Activated naive CD4-positive, alpha-beta T cell (primary cell): ENCODE measurements at regions not wholly inside any gene's neighbourhood (a gene's known extent, or its start where the extent isn't known, plus 50 kb on each side); places are given as distances from the start of the nearest gene placed in this dataset.
"Not testable (repeated sequence)": the region's sequence is repeated elsewhere in the genome, so short reads cannot be mapped to it uniquely, and the experiment has no call there.

Experiments
- DNase-seq, 4 experiments: peaks; one replicate each; lab custom pipeline; 2025; lab: John Stamatoyannopoulos, UW

DNA sequence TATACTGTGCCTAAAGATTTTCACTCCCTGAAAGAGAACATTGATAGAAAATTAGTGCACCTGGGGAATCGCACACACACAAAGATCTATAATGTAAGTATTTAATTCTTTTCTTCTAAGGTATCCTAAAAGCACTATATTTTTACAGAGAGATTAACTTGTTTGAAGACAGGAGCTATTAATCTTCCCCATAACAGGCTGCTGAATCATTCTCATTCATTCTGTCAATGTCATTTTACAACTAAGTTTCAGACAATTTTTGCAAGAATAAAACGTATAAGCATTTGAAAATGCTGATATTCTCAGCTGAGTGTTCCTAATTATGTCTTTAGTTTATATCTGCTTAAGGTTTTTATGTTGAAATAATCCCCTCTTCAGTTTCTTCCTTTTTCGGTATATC, 776.7 kb downstream of the NXPH1 start:
- DNase-seq = no peak

DNA sequence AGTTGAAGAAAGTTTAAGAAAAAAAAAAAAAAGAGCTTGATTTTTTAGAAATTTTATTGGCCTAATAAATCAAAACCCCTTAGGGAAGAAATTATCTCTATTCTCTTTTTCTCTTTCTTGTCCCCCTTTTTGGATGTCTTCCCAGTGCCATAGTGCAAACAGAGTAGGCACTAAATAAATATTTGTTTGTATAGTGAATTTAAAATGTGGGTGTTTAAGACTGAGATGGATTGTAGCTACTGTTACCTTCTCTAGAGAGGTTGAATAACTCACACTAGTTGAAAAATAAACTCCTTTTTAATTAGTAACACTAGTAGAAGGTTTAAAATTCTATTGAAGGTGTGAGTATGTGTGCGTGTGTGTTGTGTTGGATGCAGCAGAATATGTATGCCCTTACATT, 783.8 kb downstream of the NXPH1 start:
- DNase-seq = no peak

DNA sequence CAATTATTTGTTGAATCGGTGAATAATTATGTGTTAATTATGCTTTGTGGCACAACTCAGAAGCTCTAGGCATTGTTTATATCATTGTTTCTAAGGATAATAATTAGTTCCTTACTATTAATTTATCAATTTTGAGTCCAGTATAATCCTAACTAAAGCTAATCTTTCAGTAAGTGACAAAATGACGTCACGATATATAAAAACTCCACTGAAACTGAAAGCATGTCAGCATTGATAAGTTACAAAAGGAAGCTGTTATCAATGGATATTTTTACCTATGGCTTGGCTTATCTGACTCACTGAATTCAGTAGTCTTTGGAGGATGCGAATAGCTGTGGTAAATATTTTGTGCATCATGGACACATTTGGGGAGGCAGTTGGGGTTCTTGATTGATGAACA, 793.1 kb downstream of the NXPH1 start:
- DNase-seq = no peak

GRCh38 chr7:9231630-9232121, 798.3 kb downstream of the NXPH1 start:
- DNase-seq = no peak

DNA sequence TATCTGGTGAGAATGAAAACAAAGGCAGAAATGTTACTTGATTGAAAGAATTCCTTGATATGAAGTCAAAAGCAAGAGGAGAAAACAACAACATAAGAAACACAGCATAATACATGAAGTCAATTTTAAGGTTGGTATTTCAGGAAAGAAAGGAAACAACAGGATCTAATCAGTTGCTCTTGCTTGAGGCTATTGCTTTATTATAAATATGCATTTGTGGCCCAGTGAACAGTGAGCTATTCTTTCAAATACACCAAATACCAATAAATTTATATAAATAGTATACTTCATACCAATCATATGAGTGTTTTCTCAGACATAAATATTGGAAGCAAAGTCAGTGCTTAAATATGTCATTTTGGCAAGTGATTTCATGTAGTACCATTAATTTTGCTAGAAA, 806.6 kb downstream of the NXPH1 start:
- no peak for DNase-seq

GRCh38 chr7:9241826-9242225, 808.4 kb downstream of the NXPH1 start:
- no peak for DNase-seq

DNA sequence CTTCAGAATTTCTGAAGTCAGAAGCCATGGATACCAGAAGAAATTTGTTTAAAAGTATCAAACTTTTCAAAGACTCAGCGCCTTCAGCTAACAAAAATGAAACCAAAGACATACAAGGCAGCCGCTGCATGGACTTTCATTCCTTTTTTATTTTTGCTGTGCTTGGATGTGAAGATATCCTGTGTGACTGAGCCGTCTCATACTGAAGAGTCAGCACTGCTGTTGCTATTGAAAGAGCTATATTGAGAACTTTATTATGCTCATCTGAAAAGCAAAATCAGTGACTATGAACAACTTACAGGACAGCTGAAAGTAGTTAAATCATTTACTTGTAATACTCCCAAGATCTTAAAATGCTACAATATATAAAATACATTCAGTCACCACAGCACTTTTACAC, 809.2 kb downstream of the NXPH1 start:
- DNase-seq = no peak

DNA sequence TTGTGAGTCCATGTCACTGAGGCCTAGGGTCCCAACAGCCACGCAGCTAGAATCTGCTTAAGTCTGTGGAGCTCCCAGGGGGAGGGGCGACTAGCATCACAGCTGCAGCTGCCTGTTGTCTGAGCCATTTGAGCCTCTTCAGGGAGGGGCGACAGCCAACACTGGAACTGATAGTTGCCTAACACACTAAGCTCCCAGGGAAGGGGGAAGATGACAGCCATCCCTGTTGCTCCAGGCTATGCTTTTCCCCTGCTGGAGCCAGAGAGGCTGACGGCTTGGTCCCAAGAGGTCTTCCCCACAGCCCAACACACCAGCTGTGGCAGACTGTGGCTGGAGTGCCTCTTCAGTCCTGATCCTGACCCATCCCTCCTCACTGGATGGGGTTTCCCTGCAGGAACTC, 817.5 kb downstream of the NXPH1 start:
- no peak for DNase-seq

DNA sequence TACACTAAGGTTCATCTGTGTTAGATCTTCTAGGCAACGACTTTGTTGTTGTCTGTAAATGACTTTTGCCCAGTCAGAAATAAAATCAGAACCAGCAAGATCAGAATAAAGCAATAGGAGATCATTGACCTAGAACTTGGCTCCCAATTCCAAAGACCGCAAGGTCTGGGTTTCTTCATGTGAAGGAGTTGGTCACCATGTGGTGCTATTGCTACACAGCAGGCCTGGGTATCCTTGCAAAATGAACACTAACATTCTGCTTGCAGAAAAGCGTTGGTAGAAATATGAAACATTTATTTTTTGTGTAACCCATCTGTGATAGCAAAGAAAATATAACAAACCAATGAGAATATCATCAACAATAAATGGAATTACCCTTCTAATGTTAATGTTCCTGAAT, 831.0 kb downstream of the NXPH1 start:
- DNase-seq = no peak

DNA sequence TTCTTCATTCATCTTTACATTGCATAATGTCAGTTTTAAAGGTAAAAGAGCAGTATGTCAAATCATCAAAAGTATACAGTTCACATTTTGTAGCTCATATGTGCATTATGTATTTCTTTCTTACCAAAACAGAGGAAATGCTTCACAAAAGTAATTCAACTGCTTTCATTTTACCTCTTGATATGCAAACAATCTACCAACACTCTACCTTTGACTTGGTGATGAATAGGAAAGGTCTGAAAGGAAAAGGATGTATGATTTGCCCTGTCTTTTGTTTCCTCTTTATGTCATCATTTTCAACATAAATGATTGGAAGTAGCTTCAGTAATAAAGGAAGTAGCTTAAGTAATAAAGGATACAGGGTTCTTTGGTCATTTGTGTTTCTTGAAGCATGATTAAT, 846.7 kb downstream of the NXPH1 start:
- no peak for DNase-seq

GRCh38 chr7:9283246-9283645, 849.8 kb downstream of the NXPH1 start:
- no peak for DNase-seq

GRCh38 chr7:9302436-9302835, 869.0 kb downstream of the NXPH1 start:
- no peak for DNase-seq

- no peak for DNase-seq
These were observed 873.7 kb downstream of the NXPH1 start for GRCh38 chr7:9307131-9307530.

GRCh38 chr7:9324513-9324912, 891.1 kb downstream of the NXPH1 start:
- no peak for DNase-seq

DNA sequence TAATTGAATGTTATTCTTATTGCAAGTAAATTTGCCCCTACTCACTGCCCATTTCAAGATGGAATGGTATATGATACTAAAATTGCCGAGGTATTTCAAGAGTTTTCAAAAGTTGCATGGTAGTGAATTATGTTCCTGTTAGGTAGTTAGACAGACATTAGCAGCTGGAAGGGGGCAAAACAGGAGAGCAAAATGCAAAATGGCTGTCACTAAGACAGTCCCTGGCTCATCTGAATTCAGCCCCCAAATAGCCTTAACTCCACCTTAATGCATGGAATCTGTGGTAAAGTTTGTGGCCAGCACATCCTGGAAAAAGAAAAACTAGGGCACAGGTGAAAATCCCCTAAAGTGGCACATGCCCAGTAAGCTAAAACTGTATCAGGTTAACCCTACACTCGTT, 894.9 kb downstream of the NXPH1 start:
- no peak for DNase-seq

- DNase-seq = no peak
These were observed 916.2 kb downstream of the NXPH1 start for GRCh38 chr7:9349625-9350024.

- no peak for DNase-seq
These were observed 957.8 kb downstream of the NXPH1 start for GRCh38 chr7:9391221-9391620.

DNA sequence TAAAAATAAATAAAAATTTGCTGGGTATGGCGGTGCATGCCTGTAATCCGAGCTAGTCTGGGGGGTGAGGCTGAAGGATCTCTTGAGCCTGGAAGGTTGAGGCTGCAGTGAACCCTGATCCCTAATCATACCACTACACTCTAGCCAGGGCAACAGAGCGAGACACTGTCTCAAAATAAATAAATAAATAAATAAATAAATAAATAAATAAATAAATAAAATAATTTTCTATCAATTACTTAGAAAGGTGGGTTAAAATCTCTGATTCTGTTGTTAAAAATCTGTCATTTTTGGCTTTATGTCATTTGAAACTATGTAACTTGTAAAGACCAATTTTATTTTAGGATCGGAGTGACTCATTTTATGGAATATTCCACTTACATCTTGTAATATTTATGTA, 958.6 kb downstream of the NXPH1 start:
- DNase-seq = no peak

DNA sequence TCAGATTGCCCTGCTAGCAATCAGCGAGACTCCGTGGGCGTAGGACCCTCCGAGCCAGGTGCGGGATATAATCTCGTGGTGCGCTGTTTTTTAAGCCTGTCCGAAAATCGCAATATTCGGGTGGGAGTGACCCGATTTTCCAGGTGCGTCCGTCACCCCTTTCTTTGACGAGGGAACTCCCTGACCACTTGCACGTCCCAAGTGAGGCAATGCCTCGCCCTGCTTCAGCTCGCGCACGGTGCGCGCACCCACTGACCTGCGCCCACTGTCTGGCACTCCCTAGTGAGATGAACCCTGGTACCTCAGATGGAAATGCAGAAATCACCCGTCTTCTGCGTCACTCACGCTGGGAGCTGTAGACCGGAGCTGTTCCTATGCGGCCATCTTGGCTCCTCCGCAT, 971.0 kb downstream of the NXPH1 start:
- DNase-seq = not testable (repeated sequence)

DNA sequence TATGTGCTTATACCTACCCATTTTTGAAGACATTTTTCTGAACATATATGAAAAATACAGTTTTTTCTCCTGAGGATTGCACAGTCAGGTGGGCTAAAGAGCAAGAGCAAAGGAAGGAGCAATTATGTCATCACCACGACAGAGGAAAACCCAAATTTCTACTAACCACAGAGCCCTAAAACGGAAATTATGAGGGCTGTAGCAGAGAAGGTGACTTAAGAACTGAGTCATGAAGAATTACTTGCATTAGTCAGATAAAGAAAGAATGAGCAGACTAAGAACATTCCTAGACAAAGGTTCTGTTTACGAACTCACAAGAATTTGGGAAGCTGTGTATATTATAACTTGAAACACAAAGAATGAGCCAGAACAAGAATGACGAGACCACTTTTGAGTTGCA, 974.4 kb downstream of the NXPH1 start:
- DNase-seq = no peak

GRCh38 chr7:9453521-9453920, 1020.1 kb downstream of the NXPH1 start:
- DNase-seq = no peak

DNA sequence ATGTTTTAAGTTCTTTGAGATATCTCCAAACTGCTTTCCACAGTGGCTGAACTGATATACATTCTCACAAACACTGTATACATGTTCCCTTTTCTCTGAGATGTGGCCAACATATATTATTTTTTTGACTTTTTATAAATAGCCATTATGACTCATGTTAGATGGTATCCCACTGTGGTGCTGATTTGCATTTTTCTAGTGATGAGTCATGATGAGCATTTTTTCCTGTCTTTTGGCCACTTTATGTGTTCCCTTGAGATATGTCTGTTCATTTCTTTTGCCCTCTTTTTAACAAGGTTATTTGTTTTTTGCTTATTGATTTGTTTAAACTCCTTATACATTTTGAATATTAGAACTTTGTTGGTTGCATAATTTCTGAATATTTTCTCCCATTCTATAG, 1055.1 kb downstream of the NXPH1 start:
- DNase-seq = no peak

DNA sequence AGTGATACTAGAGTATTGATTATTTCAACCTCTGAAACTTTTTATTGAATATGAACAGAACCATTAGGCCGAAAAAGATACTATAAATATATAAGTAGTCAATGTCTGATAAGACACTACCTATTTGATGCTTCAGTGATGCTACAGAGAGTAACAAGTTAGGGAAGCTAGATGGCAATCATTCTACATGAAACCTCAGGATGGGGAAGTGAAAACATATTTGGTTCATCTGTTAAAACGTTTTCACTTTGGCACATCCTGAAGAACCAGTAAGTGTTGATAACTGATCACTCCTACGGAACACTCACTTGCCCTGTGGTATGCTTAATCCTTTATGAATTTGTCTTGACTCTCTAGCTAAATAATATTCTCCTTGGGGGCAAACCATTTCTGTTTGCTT, 1064.9 kb downstream of the NXPH1 start:
- DNase-seq = no peak

- DNase-seq = no peak
These were observed 1068.9 kb downstream of the NXPH1 start for GRCh38 chr7:9502269-9502668.

DNA sequence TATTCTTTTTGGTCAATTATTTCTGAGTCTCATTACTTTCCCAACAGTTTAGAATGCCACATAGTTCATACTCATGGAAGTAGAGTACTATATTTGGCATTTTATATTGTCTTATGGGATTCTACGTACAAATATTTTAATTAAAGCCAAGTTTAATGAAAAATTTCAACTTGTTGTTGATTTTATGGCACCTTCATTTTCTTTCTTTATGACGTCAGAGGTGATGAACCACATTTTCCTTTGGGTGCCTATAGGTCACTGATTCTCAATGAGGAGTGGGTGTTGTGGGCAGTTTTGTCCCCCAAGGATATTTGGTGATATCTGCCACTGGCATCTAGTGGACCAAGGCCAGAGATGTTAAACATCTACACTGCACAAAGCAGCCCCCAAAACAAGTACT, 1071.3 kb downstream of the NXPH1 start:
- no peak for DNase-seq
